ENCODE measurements at regions not wholly inside any gene's neighbourhood (a gene's known extent, or its start where the extent isn't known, plus 50 kb on each side); places are given as distances from the start of the nearest gene placed in this dataset.

- no peak for TF ChIP-seq ZFP37 (tag by site-specific recombination; IDR thresholded peaks at IDR 0.05)
- no peak for TF ChIP-seq ZNF24 (tag by site-specific recombination; IDR thresholded peaks at IDR 0.05)
- TF ChIP-seq ZNF341 (tag by site-specific recombination; IDR thresholded peaks at IDR 0.05; ENCODE audit: low read depth): no peak
- TF ChIP-seq AEBP2 (tag by site-specific recombination; IDR thresholded peaks at IDR 0.05; ENCODE audit: borderline replicate concordance): no peak
- no peak for TF ChIP-seq ZSCAN30 (tag by site-specific recombination; IDR thresholded peaks at IDR 0.05)
- no peak for TF ChIP-seq ZNF747 (tag by site-specific recombination; IDR thresholded peaks at IDR 0.05)
- TF ChIP-seq ZBTB20 (tag by site-specific recombination; IDR thresholded peaks at IDR 0.05): no peak
- TF ChIP-seq ZNF654 (tag by site-specific recombination; IDR thresholded peaks at IDR 0.05; ENCODE audit: low read depth): no peak
- no peak for TF ChIP-seq REST (tag by site-specific recombination; IDR thresholded peaks at IDR 0.05)
- no peak for TF ChIP-seq ZNF2 (tag by site-specific recombination; IDR thresholded peaks at IDR 0.05)
- ChIA-PET POLR2A (no interaction called here), CTCF (no interaction called here)
- no peaks in the 10 kb centered on the region for H3K36me3 ChIP-seq (ENCODE audit: control insufficient read depth in 2 of 2, insufficient read depth in 1 of 2, low read length in 2 of 2)
- H3K9me3 ChIP-seq (ENCODE audit: control insufficient read depth, insufficient read depth, low read depth, low read length): no peaks in the 10 kb centered on the region
- H3K4me3 ChIP-seq (ENCODE audit: low read depth, low read length): no peak overlapping the region
- no peak overlapping the region for H3K27ac ChIP-seq (ENCODE audit: extremely low read depth, low read depth, low read length)
- H3K4me1 ChIP-seq (ENCODE audit: control insufficient read depth, insufficient read depth, low read length): no peaks in the 10 kb centered on the region
These were observed 55.7 kb downstream of the JAKMIP3 start for GRCh38 chr10:132121511-132121830.

- Histone ChIP-seq H3K4me1 (ENCODE audit: control insufficient read depth, insufficient read depth, low read length) (no peaks in the 10 kb centered on the region), H3K36me3 (ENCODE audit: control insufficient read depth in 2 of 2, insufficient read depth in 1 of 2, low read length in 2 of 2) (no peaks in the 10 kb centered on the region), H3K4me3 (ENCODE audit: low read depth, low read length) (no peak overlapping the region), H3K27ac (ENCODE audit: extremely low read depth, low read depth, low read length) (no peak overlapping the region), H3K9me3 (ENCODE audit: control insufficient read depth, insufficient read depth, low read depth, low read length) (no peaks in the 10 kb centered on the region)
- ChIA-PET CTCF (interaction anchor here (1.4 kb wide), 1 partner anchor 20 kb away, joined by 5 read pairs; no protein-coding TSS in a partner anchor), POLR2A (no interaction called here)
- no peak for TF ChIP-seq ZNF561 (tag by site-specific recombination; IDR thresholded peaks at IDR 0.05; ENCODE audit: borderline replicate concordance)
- no peak for TF ChIP-seq ZNF629 (tag by site-specific recombination; IDR thresholded peaks at IDR 0.05)
- TF ChIP-seq ZNF600 (tag by site-specific recombination; IDR thresholded peaks at IDR 0.05): no peak
- TF ChIP-seq ZNF280C (tag by site-specific recombination; IDR thresholded peaks at IDR 0.05): no peak
- no peak for TF ChIP-seq ZBTB48 (tag by site-specific recombination; IDR thresholded peaks at IDR 0.05)
- no peak for TF ChIP-seq ZNF140 (tag by site-specific recombination; IDR thresholded peaks at IDR 0.05)
- TF ChIP-seq ZNF664 (tag by site-specific recombination; IDR thresholded peaks at IDR 0.05): no peak
- no peak for TF ChIP-seq ZSCAN23 (tag by site-specific recombination; IDR thresholded peaks at IDR 0.05)
- TF ChIP-seq ZNF184 (tag by site-specific recombination; IDR thresholded peaks at IDR 0.05): no peak
- no peak for TF ChIP-seq ELK4 (IDR thresholded peaks at IDR 0.05; ENCODE audit: borderline replicate concordance, low read depth, low read length)
- no peak for TF ChIP-seq ZNF350 (tag by site-specific recombination; IDR thresholded peaks at IDR 0.05)
- no peak for TF ChIP-seq ZNF555 (tag by site-specific recombination; conservative IDR thresholded peaks at IDR 0.05)
- TF ChIP-seq ZNF266 (tag by site-specific recombination; IDR thresholded peaks at IDR 0.05; ENCODE audit: low read depth): no peak
- TF ChIP-seq ZNF513 (tag by site-specific recombination; IDR thresholded peaks at IDR 0.05): no peak
These were observed 56.5 kb downstream of the JAKMIP3 start for GRCh38 chr10:132122097-132122861.

All from HEK293 (cell line).